ENCODE measurements at regions not wholly inside any gene's neighbourhood (a gene's known extent, or its start where the extent isn't known, plus 50 kb on each side); places are given as distances from the start of the nearest gene placed in this dataset.

DNA sequence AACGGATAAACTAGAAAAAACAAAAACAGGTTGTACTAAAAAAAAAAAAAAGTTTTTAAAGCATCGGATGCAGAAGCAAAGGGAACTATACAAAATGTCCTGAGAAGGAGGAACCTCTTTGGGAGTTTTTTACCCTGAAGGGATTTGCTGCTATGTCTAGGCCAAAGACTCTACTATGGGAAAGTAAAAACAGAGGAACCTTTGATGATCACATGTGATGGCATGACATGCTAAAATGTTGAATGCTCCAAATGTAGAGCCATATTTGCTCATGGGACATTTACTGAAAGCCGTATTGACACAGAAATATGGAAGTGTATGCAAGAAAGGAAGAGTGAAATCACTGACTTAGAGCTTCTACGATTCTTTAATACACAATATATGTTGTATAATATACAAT, 992.0 kb upstream of the ZEB2 start:
- no peak overlapping the region for H3K4me3 ChIP-seq
- H3K9me3 ChIP-seq, result no peaks in the 10 kb centered on the region
- no peak for TF ChIP-seq POLR2A (IDR thresholded peaks at IDR 0.05)
- no peak for TF ChIP-seq CTCF (IDR thresholded peaks at IDR 0.05)
- H3K27me3 ChIP-seq, result no peaks in the 10 kb centered on the region
- no peak for DNase-seq
- no peaks in the 10 kb centered on the region for H3K4me1 ChIP-seq
- no peak overlapping the region for H3K27ac ChIP-seq
- no peaks in the 10 kb centered on the region for H3K36me3 ChIP-seq

GRCh38 chr2:145503511-145503910, 983.6 kb upstream of the ZEB2 start:
- H3K4me3 ChIP-seq, result no peak overlapping the region
- no peak for DNase-seq
- H3K9me3 ChIP-seq, result no peaks in the 10 kb centered on the region
- H3K36me3 ChIP-seq, result no peaks in the 10 kb centered on the region
- TF ChIP-seq POLR2A (IDR thresholded peaks at IDR 0.05), result no peak
- H3K4me1 ChIP-seq, result no peaks in the 10 kb centered on the region
- no peaks in the 10 kb centered on the region for H3K27me3 ChIP-seq
- H3K27ac ChIP-seq, result no peak overlapping the region

- H3K9me3 ChIP-seq, result no peaks in the 10 kb centered on the region
- H3K27me3 ChIP-seq, result no peaks in the 10 kb centered on the region
- H3K36me3 ChIP-seq, result no peaks in the 10 kb centered on the region
- H3K27ac ChIP-seq, result no peak overlapping the region
- no peak for TF ChIP-seq CTCF (IDR thresholded peaks at IDR 0.05)
- no peak for TF ChIP-seq POLR2A (IDR thresholded peaks at IDR 0.05)
- no peak for DNase-seq
- no peak overlapping the region for H3K4me3 ChIP-seq
- H3K4me1 ChIP-seq, result no peaks in the 10 kb centered on the region
Measured at GRCh38 chr2:145501920-145502319, 982.0 kb upstream of the ZEB2 start.

- Histone ChIP-seq H3K4me1 (no peaks in the 10 kb centered on the region), H3K9me3 (no peaks in the 10 kb centered on the region), H3K4me3 (no peak overlapping the region), H3K27ac (no peak overlapping the region), H3K27me3 (no peaks in the 10 kb centered on the region), H3K36me3 (no peaks in the 10 kb centered on the region)
- DNase-seq, result no peak
- no peak for TF ChIP-seq POLR2A (IDR thresholded peaks at IDR 0.05)
- no peak for TF ChIP-seq CTCF (IDR thresholded peaks at IDR 0.05)
Measured at GRCh38 chr2:145495590-145495989, 975.7 kb upstream of the ZEB2 start.

DNA sequence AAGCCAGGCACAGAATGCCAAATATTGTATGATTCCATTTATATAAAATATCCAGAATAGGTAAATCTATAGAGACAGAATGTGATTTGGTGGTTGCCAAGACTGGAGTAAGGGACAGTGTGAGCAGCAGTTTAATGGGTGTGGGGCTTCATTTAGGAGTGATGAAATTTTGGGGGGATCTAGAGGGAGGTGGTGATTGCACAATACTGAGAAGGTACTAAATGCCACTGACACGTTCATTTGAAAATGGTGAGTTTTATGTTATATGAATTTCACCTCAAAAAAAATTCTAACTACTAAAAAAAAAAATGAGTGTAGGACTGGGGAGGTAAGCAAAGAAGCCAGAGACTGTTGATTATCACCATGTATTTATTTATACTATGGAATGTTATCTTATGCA, 974.5 kb upstream of the ZEB2 start:
- H3K9me3 ChIP-seq, result no peaks in the 10 kb centered on the region
- TF ChIP-seq POLR2A (IDR thresholded peaks at IDR 0.05) (no peak), CTCF (IDR thresholded peaks at IDR 0.05) (no peak)
- no peak overlapping the region for H3K4me3 ChIP-seq
- H3K4me1 ChIP-seq, result no peaks in the 10 kb centered on the region
- no peak overlapping the region for H3K27ac ChIP-seq
- no peaks in the 10 kb centered on the region for H3K27me3 ChIP-seq
- no peaks in the 10 kb centered on the region for H3K36me3 ChIP-seq
- no peak for DNase-seq

DNA sequence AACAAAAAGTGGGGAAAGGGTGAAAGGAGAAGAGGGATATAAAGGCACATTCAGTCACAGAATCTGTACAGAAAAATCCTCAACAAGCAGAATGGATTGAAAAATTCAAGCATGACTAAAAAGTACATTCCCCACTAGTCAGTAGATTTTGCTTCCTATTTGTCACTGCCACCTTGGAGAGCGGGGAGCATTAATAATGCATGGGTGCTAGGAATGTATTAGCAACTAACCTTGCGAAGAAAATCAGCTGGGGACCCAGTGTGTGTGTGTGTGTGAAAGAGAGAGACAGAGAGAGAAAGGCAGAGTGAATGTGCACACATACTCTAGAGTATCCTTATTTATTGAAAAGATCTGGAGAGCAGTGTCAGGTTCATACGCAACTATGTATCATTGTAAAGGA, 968.7 kb upstream of the ZEB2 start:
- no peaks in the 10 kb centered on the region for H3K4me1 ChIP-seq
- H3K9me3 ChIP-seq, result no peaks in the 10 kb centered on the region
- H3K4me3 ChIP-seq, result no peak overlapping the region
- DNase-seq, result no peak
- H3K36me3 ChIP-seq, result no peaks in the 10 kb centered on the region
- TF ChIP-seq POLR2A (IDR thresholded peaks at IDR 0.05) (no peak), CTCF (IDR thresholded peaks at IDR 0.05) (no peak)
- H3K27ac ChIP-seq, result no peak overlapping the region
- no peaks in the 10 kb centered on the region for H3K27me3 ChIP-seq

Data from Peyer's patch (tissue), 4 donors.